GM23338 (cell line): ENCODE measurements at regions not wholly inside any gene's neighbourhood (a gene's known extent, or its start where the extent isn't known, plus 50 kb on each side); places are given as distances from the start of the nearest gene placed in this dataset.

Experiments used
- CREB1 ChIP-seq: fragments of 250-450 bp; sonication (Bioruptor Pico); IDR thresholded peaks from 2 replicates; pipeline ENCODE4 v1.5.0; 2020; ENCODE audit warnings: low read depth, mild to moderate bottlenecking, moderate library complexity
- CTCF ChIP-seq, 2 experiments: fragments of 200-600 bp in 1 of 2; sonication (generic) in 1 of 2; conservative IDR thresholded peaks; 2 replicates each; pipeline versions ENCODE4 v1.5.1 to v1.6.1; 2016 to 2017; ENCODE audit warnings: antibody characterized with exemption in 2 of 2, low read depth in 2 of 2, mild to moderate bottlenecking in 2 of 2, moderate library complexity in 1 of 2
- ETS1 ChIP-seq: IDR thresholded peaks from 2 replicates; pipeline ENCODE4 v1.6.1; 2016; ENCODE audit warnings: antibody characterized with exemption
- EZH2 ChIP-seq: fragments of 200-600 bp; sonication (generic); IDR thresholded peaks from one replicate; pipeline ENCODE4 v1.8.0; 2017; ENCODE audit warnings: antibody characterized with exemption, mild to moderate bottlenecking, low read depth; ENCODE audit not compliant: unreplicated experiment
- EZH2phosphoT487 ChIP-seq: fragments of 200-600 bp; sonication (generic); IDR thresholded peaks from one replicate; pipeline ENCODE4 v1.8.1; 2018; ENCODE audit warnings: antibody characterized with exemption; ENCODE audit not compliant: unreplicated experiment
- JUNB ChIP-seq: IDR thresholded peaks from one replicate; pipeline ENCODE4 v1.6.1; 2016; ENCODE audit warnings: antibody characterized with exemption; ENCODE audit not compliant: unreplicated experiment
- NANOG ChIP-seq: IDR thresholded peaks from 2 replicates; pipeline ENCODE4 v1.6.1; 2016; ENCODE audit warnings: antibody characterized with exemption, borderline replicate concordance
- POLR2AphosphoS5 ChIP-seq: IDR thresholded peaks from 2 replicates; pipeline ENCODE4 v1.6.1; 2016; ENCODE audit warnings: antibody characterized with exemption, low read depth
- REST ChIP-seq: IDR thresholded peaks from one replicate; pipeline ENCODE4 v1.6.1; 2018; ENCODE audit warnings: antibody characterized with exemption; ENCODE audit not compliant: unreplicated experiment
- STAT1 ChIP-seq: IDR thresholded peaks from one replicate; pipeline ENCODE4 v1.6.1; 2016; ENCODE audit warnings: antibody characterized with exemption; ENCODE audit not compliant: unreplicated experiment
- ZNF114 ChIP-seq: fragments of 250-450 bp; sonication (Bioruptor Pico); IDR thresholded peaks from 2 replicates; pipeline ENCODE4 v1.5.0; 2020; ENCODE audit warnings: mild to moderate bottlenecking, moderate library complexity

- TF ChIP-seq EZH2 (no peak), EZH2phosphoT487 (no peak), POLR2AphosphoS5 (no peak), CREB1 (CRISPR knock-in tag) (no peak), CTCF (conservative IDR thresholded peaks at IDR 0.05; ENCODE audit: low read depth in 2 of 2) (no peak), JUNB (no peak), REST (no peak), NANOG (no peak), ZNF114 (CRISPR knock-in tag) (no peak), ETS1 (no peak), STAT1 (no peak)
These were observed 77.0 kb downstream of the RPS6KA4 start for GRCh38 chr11:64436000-64436399.
